HG02610 (cell line): ENCODE measurements at regions not wholly inside any gene's neighbourhood (a gene's known extent, or its start where the extent isn't known, plus 50 kb on each side); places are given as distances from the start of the nearest gene placed in this dataset.
"Not testable (repeated sequence)": the region's sequence is repeated elsewhere in the genome, so short reads cannot be mapped to it uniquely, and the experiment has no call there.

Source experiments
- ATAC-seq: cut with Tn5 transposase; IDR thresholded peaks from one replicate; pipeline ENCODE4 v1.9.1; 2021; ENCODE audit warnings: mild to moderate bottlenecking, moderate library complexity; ENCODE audit not compliant: unreplicated experiment

- ATAC-seq, result no peak
Observed at GRCh38 chr2:176789751-176790150, 422.8 kb upstream of the HNRNPA3 start.

GRCh38 chr2:176790468-176790867, 422.1 kb upstream of the HNRNPA3 start:
- no peak for ATAC-seq

DNA sequence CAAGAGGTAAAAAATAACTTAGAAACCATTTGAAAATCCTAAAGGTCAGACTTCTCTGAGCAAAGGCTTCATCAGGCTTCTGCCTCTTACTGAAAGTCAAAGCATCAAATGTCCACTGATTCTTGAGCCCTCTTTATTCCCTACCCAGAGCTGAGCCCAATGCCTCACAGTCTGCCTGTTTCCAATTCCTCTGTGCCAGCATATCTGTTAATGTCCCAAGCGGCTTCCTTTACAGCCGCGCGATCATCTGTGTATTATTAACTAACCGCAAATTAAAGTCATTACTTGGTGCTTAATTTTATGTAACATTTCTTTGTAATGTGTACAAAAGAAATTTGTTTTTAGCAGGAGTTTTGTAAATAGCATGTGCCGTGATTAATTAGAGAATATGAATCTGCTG, 418.8 kb upstream of the HNRNPA3 start:
- no peak for ATAC-seq

- no peak for ATAC-seq
Observed at GRCh38 chr2:176794392-176794791, 418.2 kb upstream of the HNRNPA3 start.

- no peak for ATAC-seq
Observed at GRCh38 chr2:176795823-176796222, 416.8 kb upstream of the HNRNPA3 start.

DNA sequence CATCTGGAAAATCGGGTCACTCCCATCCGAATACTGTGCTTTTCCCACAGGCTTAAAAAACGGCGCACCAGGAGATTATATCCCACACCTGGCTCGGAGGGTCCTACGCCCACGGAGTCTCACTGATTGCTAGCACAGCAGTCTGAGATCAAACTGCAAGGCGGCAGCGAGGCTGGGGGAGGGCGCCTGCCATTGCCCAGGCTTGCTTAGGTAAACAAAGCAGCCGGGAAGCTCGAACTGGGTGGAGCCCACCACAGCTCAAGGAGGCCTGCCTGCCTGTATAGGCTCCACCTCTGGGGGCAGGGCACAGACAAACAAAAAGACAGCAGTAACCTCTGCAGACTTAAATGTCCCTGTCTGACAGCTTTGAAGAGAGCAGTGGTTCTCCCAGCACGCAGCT, 415.9 kb upstream of the HNRNPA3 start:
- ATAC-seq, result not testable (repeated sequence)

DNA sequence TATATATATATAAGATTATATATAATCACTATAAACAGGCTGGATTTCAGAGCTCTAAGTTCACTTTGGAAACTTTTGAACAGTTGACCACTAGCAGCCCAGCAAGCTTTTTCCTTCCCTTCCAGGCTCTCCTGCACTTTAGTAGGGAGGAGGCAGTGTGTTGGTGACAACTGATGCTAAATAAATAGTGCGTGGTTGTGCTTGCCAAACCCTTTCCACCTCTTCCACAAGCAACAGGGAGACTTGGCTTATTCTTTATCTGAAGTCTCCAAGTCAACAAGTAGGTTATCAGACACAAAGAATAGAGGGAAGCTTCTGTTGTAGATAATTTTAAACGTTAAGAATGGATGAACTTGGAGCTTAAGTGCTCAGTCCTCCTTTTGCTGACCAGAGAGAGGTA, 408.2 kb upstream of the HNRNPA3 start:
- ATAC-seq, result no peak

- ATAC-seq, result no peak
Observed at GRCh38 chr2:176805345-176805744, 407.2 kb upstream of the HNRNPA3 start.

- no peak for ATAC-seq
Observed at GRCh38 chr2:176812246-176812775, 400.3 kb upstream of the HNRNPA3 start.

GRCh38 chr2:176813156-176813555, 399.4 kb upstream of the HNRNPA3 start:
- no peak for ATAC-seq

DNA sequence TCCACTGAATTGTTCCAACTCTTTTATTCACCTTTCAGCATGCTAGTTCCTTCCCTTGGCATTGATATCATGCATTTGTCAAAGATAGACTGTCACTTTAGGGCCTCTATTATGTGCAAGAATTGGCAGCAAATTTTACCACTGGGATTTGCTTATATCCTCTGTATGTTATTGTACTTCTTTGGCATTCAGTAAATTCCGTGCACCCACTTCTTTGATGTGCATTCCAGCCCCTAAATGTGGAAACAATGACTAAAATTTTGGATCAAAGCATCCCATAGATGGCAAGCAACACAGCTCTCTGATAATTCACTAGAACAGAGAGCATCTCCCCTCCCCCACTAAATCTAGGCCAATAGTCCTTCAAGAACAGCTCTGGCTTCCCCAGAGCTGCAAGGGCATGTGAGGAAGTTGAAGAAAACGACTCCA, 399.0 kb upstream of the HNRNPA3 start:
- ATAC-seq, result no peak

GRCh38 chr2:176814274-176814673, 398.3 kb upstream of the HNRNPA3 start:
- no peak for ATAC-seq

DNA sequence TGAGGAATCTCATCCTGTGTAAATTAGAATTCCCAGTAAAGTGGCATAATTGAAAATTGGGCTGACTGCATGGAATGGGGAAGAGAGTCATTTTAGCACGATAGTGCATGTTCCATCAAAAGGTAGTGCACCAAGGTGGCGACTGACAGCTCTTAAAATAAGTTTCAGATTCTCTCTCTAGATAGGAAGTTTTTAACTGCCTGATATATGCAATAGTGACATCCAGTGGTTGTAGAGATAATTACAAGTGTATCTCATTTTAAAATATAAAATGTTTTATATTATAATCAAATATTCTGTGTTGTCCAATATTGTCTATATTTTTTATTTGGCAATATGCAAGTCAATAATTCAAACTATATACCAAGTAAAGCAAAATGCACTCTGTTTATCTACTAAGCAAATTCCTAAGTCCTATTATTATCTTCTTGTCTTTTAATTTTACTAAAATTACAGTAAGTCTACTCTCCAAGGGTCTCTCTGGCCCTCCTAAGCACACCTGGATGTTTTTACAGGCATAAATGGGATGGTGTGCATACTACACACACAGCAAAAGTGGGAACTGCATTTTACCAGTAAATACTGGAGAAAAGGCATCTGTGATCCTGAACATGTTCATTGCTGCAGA, 397.7 kb upstream of the HNRNPA3 start:
- no peak for ATAC-seq

- no peak for ATAC-seq
Observed at GRCh38 chr2:176817061-176817565, 395.5 kb upstream of the HNRNPA3 start.

GRCh38 chr2:176818076-176818475, 394.5 kb upstream of the HNRNPA3 start:
- ATAC-seq, result no peak

DNA sequence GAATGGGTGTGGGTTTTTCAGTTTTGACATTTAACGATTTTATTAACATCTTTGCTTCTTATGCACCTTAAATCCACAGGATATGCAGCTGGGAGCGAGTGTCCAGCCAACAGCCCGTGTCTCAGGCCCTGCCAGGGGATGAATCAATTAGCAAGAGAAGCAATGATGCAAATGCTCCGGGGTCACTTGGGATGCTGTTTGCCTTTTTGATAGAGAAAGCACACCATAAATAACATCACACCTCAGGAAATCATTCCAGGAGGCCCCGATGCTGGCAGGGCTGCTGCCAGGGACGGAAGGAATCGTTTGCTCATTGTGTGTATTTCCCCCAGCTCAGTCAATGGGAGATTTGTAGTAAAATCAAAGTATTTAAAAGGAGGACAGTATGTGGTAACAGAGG, 394.0 kb upstream of the HNRNPA3 start:
- ATAC-seq, result no peak

GRCh38 chr2:176819306-176819705, 393.3 kb upstream of the HNRNPA3 start:
- no peak for ATAC-seq

GRCh38 chr2:176820371-176820932, 392.1 kb upstream of the HNRNPA3 start:
- no peak for ATAC-seq

DNA sequence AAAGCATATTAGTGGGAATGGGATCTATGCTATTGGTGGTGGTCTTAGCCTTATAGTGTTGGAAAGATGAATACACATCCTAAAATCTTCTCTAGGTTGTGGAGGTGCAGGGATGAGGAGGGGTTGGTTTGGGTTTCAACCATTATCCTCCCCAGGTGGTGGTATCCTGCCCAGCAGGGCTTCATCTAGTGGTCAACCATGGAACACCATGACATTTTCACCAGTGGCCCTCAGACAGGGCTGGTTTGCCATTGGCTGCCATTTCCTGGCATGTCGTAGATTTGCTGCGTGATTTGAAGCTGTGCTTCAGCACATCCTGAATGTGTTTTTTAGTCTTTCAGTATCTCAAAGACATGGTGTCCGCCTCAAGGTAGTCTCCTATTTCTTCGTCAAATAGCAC, 391.2 kb upstream of the HNRNPA3 start:
- ATAC-seq, result no peak

GRCh38 chr2:176822060-176822459, 390.5 kb upstream of the HNRNPA3 start:
- no peak for ATAC-seq

DNA sequence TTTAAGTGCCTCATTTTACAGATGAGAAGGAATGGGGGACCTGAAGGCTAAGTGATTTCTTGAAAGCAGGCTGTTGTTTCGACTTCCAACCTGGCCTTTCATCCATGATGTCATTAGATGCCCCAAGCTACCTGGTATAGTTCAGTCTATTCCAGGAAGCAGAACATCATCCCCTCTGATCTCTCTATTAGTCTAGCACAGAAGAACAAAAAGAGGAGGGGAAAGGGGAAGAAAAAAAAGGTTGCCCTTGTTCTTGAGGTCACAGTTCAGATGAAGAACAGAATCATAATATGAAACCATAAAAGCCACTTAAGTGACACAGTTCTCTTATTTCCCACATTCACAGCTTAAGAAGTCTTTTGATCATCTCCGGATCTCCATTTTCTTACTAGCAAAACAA, 386.2 kb upstream of the HNRNPA3 start:
- no peak for ATAC-seq

- no peak for ATAC-seq
Observed at GRCh38 chr2:176826984-176827668, 385.5 kb upstream of the HNRNPA3 start.
